Stimulated activated CD4-positive, alpha-beta T cell treated with anti-CD3 and anti-CD28 coated beads, Interleukin-2, amount 100 ng/mL, for 24 hours (primary cell): ENCODE measurements at regions not wholly inside any gene's neighbourhood (a gene's known extent, or its start where the extent isn't known, plus 50 kb on each side); places are given as distances from the start of the nearest gene placed in this dataset.
A peak's percentile ranks its signal among the peaks of the same experiment; 100 is the strongest.

Source experiments
- DNase-seq, 2 donors: peaks; one replicate each; pipeline ENCODE4 v3.0.0-alpha.2; 2020

DNA sequence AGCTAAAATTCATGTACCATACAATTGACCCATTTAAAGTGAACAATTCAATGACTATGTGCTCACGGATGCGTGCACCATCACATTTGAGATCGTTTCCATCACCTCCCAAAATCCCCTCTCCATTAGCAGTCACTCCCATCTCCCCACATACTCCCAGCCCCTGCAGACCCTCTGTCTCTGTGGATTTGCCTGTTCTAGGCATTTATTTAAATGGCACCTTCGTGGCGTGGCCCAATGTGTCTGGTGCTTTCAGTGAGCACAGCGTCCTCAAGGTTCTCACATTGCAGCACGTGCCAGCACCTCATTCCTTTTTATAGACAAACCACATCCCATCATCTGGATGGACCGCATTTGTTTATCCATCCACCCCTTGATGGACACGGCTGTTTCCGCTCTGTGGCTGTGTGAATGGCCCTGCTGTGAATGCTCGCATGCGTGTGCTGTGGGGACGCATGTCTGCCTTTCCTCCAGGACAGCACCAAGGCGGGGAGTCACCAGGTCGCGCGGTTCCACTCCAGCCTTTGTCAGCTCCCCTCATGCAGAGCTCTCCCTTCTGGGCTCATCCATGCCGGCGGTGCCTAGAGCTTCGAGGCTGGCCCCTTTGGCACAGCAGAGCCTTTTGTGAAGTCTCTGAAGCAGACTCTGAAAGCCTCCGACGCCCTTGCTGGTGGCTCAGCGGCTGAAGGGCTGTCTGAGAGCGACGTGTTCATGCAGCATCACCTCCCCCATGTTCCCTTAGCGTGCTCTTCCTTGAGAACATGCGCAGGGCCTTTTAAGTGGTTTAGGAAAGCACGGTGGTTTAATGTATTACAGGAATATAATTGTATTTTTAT is 184.4 kb downstream of the KIF26A start:
- DNase-seq: no peak

DNA sequence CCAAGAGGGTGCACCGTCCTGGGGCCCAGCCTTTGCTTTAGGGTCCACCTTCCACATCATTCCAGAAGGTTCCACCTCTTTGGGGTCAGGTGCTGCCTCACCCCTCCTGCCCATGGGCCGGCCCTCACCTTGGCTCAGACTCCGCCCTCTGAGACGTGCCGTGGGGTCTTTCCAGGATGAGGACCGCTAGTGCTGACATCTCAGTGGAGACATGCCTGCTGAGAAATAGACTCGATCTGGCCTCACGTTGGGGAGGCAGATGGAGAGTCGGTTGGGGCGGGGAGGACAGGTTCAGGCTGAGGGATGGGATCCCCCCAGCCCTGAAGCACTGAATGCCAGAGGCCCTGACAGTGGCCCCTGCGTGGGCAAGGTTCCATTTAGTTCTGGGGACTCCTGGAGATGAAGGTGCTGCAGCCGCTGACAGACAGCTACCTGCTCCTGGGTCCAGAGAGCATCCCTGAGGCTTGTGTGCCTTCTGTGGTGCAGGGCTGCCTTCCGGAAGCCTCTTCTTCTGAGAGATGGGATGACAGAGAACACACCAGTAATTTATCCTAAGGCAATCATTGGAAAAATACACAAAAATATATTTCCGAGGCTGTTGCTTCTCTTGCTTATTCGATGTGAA is 185.3 kb downstream of the KIF26A start:
- no peak for DNase-seq

DNA sequence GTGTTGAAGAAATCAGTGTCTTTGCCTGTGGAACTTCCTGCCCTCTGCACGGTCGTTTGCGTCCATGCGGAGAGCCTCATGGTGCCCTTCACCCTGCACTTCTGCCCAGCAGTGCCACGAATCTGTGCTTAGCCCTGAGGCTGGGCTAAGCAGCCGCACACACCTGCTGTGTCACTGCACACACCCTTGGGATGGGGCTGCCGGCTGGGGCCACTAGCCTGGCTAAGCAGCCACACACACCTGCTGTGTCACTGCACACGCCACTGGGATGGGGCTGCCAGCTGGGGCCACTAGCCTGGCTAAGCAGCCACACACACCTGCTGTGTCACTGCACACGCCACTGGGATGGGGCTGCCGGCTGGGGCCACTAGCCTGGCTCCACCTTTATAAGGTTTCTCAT is 188.5 kb downstream of the KIF26A start:
- DNase-seq: no peak

DNA sequence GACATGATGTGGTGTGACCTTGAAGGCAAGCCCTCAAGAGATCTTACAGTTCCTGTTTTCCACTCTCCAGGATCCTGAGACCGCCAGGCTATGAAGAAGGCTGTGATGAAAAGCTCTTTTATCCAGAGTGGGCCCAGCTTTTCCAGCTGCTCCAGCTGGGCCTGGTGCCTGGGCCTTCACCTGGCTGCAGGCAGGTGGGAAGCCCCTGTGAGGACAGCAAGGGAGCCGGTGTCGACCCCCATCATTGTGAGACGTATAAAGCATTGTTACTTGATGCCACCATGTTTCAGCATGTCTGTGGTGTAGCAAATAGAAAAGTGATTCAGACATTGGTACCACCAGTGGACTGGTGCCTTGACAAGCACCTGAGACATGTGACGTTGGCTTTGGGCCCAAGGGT is 190.2 kb downstream of the KIF26A start:
- no peak for DNase-seq

DNA sequence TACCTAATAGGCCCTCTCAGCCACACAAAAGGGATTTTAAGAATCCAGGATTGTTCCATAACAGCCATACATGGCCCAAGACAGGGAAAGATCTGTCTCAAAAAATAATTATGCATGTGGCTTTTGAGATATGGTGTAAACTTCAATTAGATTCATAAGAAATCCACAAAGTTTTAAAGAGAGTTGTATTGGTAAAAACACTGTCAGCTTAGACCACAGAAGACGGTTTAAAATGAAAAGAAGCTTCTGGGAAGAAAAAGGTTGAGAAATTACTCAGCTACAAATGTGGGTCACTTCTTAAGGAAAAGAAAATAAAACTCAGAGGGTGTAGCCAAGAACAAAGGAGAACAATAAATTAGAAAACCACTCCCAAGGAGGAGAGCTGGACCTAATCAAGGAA is 191.4 kb downstream of the KIF26A start:
- DNase-seq: no peak

DNA sequence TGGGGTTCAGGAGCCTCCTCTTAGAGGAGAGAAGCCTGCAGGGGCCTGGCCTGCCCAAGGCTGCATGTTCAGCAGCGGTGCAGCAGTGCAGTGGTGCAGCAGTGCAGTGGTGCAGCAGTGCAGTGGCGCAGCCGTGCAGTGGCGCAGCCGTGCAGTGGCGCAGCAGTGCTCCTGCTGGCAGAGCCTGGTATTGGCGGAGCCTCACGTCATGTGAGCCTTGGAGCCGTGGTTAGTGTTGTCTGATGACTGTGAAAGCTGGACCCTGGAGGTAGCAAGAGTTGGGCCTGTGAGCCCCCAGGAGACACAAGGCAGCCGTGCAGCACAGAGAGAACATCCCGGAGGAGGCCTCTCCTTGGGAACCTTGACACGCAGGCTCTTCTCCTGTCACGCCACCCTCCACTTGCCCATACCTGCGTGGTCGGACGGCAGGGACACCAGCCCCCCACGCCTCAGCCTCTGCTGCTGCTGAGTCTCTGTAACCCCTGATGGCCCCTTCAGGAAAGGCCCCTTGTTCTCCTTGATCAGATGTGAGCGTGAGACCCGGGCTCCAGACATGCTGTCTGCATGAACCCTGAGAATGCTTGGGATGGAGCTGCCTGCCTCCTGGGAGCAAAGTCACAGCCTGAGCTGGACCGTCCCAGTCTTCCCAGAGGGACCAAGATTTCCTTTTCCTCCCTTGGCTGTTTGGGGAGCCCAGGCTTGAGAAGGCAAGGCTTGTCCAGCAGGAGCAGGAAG is 193.7 kb downstream of the KIF26A start:
- no peak for DNase-seq

DNA sequence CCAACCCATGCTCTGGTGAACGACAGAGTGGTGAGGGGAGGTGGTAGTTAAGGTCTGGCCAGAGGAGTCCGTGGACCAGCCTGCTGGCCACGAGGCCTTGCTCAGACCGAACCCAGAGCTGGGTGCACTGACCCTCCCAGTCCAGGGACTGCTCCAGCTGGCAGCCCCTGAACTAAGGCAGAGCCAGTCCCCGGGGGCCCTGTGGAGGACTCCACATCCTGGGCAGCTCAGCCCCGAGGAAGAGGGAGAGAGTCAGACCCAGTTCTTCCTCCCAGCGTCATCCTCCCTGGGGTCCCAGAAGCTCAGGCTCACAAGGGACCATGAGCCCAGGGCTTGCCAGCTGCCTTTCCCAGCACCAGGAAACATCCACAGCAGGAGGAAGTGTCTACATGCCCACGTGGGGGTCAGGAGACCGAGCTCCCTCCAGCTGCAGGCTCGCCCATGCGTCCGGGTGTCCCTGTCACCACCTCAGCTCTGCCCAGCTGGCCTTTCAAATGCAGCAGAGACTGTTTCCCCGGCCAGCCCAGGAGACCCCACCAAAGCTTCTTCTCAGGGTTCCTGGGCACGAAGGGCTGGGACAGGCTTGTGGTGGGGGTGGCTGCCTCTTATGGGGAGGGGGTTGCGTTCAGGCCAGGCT is 194.4 kb downstream of the KIF26A start:
- DNase-seq: no peak

DNA sequence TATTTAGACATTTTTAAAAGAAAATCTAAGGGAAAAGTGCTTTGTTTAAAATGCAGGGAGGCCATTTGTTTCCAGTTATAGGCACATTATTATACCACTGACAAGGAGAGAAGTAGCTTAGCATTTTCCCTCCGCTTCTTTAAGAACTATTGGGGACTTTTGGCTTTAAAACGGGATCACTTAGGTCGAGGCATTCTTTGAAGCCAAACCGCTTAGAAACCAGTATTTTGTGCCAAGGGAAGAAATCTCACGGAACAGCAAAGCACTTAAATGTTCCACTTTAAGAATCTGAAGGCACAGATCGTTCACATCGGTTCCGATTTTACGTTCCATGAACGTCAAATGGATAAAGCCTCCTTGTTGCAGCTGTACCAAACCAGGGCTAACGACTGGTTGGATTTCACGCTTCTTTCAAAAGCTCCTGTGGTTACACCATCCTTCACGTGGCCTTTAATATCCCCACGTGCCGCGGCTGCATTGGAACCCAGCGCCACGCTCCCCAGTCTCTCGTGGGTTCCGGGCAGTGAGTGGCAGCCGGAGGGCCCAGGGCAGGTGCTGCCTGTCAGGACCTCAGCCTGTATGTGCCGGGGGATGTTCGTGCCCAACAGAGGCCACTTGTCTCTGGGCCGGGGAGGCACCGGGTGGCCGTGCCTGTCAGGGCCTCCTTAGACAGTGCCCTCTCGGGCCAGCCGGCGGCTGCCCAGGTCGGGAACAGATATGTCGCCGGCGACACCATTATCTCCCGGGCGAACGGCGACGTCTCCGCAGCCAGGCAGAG is 195.4 kb downstream of the KIF26A start:
- no peak for DNase-seq

DNA sequence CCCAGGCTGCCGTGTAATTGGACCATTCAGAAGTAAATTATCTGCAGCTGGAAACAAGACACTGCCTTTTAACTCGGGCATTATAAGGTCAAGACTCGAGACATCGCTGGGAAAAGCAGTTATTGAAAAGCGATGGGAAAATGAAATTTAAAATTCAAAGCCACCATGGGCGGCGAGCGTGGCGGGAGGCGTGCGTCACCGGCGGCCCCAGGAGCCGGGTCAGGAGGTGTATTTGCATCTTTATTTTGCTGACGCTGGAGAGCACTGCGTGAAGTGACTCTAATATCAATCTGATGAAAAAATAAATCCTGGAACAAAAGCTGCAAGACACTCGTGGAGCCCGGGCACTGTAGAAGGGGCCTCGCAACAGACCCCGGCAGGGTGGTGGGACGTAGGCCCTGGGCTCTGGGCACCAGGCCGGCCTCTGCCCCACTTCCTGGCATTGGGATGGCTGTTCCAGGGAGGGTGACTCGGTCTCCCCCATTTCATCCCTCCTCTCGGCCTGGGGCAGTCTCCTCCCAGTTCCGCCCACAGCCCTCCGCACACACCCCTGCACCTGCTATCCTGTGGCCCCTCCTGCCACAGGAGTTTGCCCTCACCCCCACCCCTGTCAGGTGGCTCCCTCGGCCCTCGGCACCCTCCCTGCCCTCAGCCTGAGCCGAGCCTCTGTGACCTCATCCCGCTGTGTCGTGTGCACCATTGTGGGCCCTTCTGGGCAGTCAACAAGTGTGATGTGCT is 196.2 kb downstream of the KIF26A start:
- no peak for DNase-seq

DNA sequence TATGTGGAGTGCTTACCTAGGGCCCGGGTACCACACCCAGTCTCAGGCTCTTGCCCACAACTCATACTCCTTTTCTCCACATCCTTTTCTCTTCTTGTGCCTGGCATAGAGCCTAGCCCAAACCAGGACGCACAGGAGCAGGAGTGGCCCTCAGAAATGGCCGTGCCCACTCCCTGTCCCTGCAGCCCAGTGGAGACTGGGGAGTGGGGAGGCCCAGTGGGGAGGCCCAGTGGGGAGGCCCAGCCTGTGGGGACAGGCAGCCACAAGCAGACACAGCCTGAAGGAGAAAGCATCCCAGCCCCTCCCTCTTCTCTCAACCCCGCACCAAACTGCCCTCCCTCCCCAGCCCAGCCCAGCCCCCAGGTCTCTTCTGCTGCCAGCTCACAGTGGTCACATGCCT is 196.8 kb downstream of the KIF26A start:
- no peak for DNase-seq

DNA sequence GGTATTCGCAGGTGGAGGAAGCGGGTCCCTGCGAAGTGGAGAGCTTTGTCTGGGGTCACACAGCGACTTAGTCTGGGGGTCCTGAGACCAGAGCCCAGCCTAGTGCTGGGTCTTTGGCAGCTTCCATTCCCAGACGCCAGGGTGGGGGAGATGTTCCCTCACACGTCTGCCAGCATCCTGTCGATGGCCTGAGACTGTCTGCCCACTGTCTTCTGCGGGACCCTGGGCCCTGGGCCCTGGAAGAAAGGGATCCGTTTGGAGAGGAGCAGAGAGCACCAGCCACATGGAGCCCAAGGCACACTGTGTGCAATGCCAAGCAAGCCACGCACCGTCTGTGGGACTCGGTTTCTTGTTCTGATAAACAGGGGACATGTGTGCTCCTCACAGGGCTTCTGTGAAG is 197.2 kb downstream of the KIF26A start:
- DNase-seq: no peak

DNA sequence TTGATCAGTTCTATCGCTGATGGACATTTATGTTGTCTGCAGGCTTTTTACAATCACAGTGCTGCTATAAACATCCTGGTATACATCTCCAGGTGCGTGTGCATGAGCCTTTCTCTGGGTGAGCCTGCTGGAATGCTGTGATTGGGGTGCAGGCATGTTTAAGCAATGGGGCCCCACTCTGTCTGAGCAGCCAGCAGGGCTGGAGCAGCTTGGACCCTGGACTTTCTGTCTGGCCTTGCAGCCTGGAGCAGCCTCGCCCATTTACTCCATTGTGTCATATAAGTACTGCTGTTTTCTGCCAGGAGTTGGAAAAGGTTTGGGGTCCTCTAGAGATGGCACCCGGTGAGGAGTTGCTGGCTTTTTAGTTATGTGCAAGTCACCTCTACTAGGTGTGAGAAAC is 199.0 kb downstream of the KIF26A start:
- DNase-seq: no peak

DNA sequence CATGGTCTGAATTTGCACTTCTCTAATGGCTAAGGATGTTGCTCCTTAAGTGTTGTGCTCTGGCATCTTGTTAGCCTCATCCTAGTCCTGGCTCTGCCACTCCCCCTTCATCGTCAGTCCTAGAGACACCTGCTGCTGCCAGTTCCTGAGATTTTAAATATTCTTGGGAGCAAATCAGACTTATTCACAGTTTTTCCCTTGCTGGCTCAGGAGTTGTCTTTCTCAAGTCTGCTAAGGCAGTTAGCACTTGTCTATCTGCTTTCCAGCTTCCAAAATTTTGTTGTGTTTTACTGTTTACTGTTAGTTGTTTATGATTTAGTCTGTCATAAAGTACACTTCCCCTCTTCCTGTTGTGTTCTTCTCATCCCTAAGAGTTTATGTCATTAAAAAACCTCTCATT is 201.0 kb downstream of the KIF26A start:
- no peak for DNase-seq

DNA sequence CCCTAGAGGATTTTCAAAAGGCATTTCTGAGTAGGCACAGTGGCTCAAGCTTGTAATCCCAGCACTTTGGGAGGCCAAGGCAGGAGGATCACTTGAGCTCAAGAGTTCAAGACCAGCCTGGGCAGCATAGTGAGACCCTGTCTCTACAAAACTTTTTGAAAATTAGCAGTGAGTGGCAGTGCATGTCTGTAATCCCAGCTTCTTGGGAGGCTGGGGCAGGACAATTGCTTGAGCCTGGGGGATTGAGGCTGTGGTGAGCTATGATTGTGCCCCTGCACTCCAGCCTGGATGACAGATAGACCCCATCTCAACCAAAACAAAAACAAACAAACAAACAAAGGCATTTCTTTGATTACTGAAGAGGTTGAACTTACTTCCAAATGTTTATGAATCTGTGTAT is 201.4 kb downstream of the KIF26A start:
- DNase-seq: no peak

DNA sequence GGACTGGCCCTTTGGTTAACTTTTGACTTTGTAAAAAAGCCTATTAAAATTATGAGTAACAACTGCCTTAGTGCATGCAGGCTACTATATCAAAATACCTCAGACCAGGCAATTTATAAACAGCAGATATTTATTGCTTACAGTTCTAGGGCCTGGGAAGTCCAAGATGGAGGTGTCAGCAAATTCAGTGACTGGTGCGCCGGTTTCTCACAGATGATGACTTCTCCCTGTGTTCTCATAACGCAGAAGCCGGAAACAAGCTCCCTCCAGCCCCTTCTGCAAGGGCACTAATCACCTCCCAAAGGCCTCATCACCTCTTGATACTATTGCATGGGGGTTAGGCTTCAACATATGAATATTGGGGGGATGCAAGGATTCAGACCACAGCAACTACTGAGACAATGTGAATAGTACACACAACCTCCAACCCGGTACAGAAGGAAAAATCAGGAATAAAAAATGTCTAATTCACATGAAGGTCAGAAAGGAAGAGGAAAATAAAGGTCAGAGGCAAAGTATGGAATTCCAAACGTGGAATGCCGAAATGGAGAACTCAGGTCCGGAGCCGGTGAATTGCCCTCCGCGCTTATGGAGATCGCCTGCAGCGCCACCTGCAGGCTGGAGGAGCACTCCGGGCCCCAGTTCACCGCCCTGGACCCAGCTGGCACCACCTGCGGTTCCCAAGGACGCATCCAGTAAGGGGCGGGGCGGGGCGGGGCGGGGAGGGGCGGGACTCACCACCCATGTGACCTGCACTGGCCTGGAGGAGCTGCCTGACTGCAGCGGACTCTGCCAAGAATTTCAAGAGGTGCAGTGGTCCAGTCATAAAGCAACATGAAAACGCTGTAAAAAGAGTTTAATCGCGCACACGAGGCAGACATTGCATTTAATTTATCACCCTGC is 203.4 kb downstream of the KIF26A start:
- peak in 1 of 2 donors; percentile 54 for DNase-seq

DNA sequence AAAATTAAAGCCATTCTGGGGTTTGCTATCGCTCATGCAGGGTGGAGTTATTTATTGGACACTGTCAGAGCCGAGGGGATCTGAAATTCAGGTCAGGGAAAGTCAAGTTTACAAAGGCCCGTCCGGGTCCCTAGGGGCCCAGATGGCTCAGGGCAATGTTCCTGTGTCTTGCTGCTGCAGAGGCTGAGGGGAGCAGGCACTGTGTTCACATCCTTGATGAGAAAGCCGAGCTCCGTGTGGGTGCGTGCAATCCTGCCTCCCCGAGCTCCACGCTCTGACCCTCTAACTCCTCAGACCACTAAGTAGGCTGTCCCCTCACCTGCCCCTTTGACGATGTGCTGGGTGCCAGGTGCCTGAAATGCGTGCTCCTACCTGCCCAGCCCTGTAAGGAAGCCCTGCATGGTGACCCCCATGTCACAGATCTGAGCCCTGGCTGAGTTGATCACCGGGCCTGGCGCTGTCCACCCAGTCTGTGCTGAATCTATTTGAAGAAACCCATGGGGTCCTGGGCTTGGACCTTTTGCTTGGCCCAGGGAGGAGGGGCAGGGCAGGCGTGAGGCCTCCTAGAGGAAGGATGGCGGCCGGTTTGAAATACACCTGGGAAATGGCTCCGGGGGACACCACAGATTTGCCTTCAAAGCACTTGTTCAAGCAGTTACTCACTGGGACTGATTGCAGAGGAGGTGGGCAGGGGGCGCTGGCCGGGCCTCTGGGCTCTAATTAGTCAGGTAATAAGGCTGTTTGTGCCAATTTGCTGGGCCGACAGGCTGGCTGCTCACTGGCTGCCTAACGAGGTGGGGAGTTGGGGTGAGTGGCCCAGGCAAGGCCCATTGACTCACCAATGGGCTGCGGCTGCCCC is 204.3 kb downstream of the KIF26A start:
- no peak for DNase-seq

DNA sequence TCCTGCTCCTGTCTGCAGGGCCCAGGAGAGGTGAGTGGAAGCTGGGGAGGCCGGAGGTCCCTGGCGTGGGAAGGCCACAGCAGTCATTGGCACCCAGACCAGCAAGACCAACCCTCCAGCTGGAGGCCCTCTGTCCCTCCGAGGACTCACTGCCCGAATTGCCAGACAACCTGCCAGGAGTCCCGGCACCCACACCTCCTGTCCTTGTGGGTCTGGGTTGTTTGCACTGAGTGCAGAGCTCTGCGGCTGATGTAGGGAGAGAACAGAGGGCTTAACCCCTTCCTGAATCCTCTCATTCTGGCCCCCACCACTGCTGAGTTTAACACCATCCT is 204.9 kb downstream of the KIF26A start:
- no peak for DNase-seq

DNA sequence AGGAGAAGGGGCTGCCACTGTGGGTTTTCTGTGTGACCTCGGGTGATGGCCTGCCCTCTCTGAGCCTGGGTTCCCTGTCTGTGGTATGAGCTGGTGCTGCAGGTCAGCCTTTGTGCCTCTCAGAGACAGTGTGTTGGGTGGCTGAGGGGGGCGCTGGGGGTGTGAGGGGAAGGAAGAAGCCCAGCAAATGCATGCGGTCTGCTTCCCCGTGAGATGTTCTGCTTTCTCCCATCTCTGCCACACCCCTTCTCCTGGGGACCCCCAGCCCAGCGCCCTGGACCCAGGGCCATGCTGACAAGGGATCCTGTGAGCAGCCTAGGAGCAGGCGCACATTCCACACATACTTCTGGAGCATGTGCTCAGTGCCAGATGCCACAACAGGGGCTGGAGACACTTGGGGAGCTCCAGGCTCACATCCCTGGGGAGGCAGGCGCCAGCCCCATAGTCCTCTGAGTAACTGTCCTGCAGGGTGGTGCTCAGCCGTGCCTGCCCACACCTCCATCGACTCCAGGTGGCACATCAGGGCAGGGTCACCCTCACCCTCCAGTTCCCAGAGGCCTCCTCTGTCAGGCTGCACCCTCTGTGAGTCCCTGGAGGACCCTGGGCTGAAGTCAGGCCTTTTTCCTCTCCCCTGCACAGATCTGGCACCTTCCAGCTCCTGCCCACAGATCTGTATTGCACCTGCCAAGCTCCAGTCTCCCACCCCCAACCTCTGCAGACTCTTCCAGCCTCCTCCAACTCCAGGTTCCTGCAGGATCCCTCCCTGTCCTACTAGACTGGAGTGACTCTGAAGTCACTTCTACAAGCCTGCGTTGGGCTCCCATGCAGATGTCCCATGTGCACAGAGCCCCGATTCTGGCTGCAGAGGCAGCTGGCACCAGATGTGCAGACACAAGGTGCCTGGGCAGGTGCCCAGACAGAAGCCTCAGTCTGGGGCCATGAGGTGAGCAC is 205.6 kb downstream of the KIF26A start:
- DNase-seq: no peak
